Loucy (cell line): ENCODE measurements at regions not wholly inside any gene's neighbourhood (a gene's known extent, or its start where the extent isn't known, plus 50 kb on each side); places are given as distances from the start of the nearest gene placed in this dataset.

Source experiments
- EZH2phosphoT487 ChIP-seq: fragments of 200-600 bp; IDR thresholded peaks from 2 replicates; pipeline ENCODE4 v1.6.1; 2018; ENCODE audit warnings: antibody characterized with exemption, mild to moderate bottlenecking, moderate library complexity, borderline replicate concordance
- TF ChIP-seq, protein P1 (sequence below): fragments of 200-600 bp; sonication (generic); conservative IDR thresholded peaks from 2 replicates; pipeline ENCODE4 v1.5.1; 2014; ENCODE audit warnings: mild to moderate bottlenecking, antibody characterized with exemption, low read length

DNA sequence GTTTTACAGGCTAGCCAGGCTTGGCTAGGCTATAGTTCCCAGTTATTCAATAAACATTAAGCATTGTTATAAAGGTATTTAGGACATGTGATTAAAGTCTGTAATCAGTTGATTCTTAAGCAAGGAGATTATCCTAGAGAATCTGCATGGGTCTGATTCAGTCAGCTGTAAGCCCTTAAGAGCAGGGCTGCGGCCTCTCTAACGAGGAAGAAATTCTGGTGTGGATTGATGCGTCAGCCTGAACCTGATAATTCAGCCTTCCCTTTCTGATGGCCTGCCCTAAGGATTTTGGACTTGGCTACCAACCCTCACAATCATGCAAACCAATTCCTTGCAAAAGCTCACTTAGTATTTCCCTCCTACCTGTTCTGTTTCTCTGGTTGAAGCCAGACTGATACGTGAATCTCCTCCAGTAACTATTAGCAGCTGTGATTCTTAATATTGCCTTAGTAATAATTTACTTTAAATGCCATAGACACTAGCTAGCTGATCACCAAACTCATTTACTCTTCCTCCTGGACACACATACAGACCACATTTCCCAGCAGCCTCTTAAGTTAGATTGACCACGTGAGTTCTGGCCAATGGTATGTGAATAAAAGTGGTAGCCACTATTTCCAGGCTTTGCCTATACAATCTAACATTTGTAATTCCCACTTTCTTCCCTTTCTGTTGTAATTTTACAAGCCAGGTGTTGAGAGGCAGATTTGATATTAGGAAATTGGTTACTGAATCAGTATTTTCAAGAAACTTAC, 678.0 kb upstream of the INTU start:
- TF ChIP-seq, protein P1, sequence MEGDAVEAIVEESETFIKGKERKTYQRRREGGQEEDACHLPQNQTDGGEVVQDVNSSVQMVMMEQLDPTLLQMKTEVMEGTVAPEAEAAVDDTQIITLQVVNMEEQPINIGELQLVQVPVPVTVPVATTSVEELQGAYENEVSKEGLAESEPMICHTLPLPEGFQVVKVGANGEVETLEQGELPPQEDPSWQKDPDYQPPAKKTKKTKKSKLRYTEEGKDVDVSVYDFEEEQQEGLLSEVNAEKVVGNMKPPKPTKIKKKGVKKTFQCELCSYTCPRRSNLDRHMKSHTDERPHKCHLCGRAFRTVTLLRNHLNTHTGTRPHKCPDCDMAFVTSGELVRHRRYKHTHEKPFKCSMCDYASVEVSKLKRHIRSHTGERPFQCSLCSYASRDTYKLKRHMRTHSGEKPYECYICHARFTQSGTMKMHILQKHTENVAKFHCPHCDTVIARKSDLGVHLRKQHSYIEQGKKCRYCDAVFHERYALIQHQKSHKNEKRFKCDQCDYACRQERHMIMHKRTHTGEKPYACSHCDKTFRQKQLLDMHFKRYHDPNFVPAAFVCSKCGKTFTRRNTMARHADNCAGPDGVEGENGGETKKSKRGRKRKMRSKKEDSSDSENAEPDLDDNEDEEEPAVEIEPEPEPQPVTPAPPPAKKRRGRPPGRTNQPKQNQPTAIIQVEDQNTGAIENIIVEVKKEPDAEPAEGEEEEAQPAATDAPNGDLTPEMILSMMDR = no peak
- no peak for TF ChIP-seq EZH2phosphoT487
